ENCODE measurements at regions not wholly inside any gene's neighbourhood (a gene's known extent, or its start where the extent isn't known, plus 50 kb on each side); places are given as distances from the start of the nearest gene placed in this dataset.

DNA sequence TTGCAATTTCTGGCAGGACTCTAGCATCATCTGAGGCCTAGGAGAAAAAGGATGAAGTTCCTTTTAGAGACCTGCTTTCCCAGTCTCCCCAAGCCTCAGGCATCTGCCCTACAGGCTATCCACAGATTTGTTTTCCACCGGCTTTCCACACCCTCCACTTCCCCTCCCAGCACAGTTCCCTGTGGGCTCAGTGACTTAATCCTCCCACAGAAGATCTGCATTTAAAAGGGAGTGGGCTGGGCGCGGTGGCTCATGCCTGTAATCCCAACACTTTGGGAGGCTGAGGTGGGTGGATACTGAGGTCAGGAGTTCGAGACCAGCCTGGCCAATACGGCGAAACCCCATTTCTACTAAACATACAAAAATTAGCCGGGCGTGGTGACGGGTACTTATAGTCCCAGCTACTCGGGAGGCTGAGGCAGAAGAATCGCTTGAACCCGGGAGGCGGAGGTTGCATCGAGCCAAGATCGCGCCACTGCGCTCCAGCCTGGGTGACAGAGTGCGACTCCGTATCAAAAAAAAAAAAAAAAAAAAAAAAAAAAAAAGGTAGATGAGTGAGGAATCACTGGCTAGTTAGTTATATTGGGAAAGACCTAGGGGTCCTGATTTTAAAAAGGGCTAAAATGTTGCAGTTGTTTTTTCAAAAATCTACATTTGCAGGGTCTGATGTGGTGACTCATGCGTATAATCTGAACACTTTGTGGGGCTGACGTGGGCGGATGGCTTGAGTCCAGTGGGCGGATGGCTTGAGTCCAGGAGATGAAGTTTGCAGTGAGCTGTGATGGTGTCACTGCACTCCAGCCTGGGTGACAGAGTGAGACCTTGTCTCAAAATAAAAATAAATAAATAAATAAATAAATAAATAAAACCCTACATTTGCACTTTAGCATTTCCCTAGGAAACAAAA lies 119.5 kb downstream of the BAMBI start:
- no TSS peak for BruUV-seq (replicated peaks)
- H3K27ac ChIP-seq (ENCODE audit: low read depth, low read length): no peak overlapping the region
- H4K20me1 ChIP-seq (ENCODE audit: insufficient read depth): no peaks in the 10 kb centered on the region
- peaks cover 0 to 4% of the 10 kb centered on the region in 2 experiments; a peak in 2 of 4 replicates for H3K4me1 ChIP-seq (ENCODE audit: control insufficient read depth in 1 of 2, insufficient read depth in 2 of 2, low read length in 2 of 2)
- no peaks in the 10 kb centered on the region for H3K9me3 ChIP-seq (ENCODE audit: control insufficient read depth in 1 of 2, insufficient read depth in 1 of 2, low read depth in 1 of 2, low read length in 2 of 2)
- H3K4me3 ChIP-seq (replicated peaks in 1 of 2; ENCODE audit: low read depth in 1 of 2, low read length in 2 of 2): no peak overlapping the region
- no peak overlapping the region for H3K4me2 ChIP-seq (ENCODE audit: low read length)
- H3K79me2 ChIP-seq (ENCODE audit: insufficient read depth, low read length): no peaks in the 10 kb centered on the region
- ChIA-PET RAD21 (ENCODE audit: low non-redundant PET in 1 of 2, low total read pairs in 2 of 2, uncharacterized antibody in 2 of 2, unreplicated experiment in 2 of 2) (interaction anchor here in 1 of 2 experiments (0.7 kb wide), 1 partner anchor 508 kb away, joined by 4 read pairs; no protein-coding TSS in a partner anchor), POLR2A (no interaction called here), CTCF (interaction anchor here (1.5 kb wide), 1 partner anchor 194 kb away, joined by 4 read pairs; no protein-coding TSS in a partner anchor)
- H2AFZ ChIP-seq (ENCODE audit: low read depth, low read length, poor library complexity, severe bottlenecking): no peak overlapping the region
- TF ChIP-seq POLR2A (IDR thresholded peaks at IDR 0.05; ENCODE audit: borderline replicate concordance, extremely low read depth, insufficient read depth, insufficient read length) (no peak), EGR1 (IDR thresholded peaks at IDR 0.05; ENCODE audit: low read depth) (peak; percentile 48; the same call in 1 of the 2 replicates)
- no peak for DNase-seq (ENCODE audit: low read depth, low spot score)
- H3K27me3 ChIP-seq (ENCODE audit: insufficient read depth, low read length): 0 out of 2 replicates have a peak, but pooled peaks cover 4% of the 10 kb centered on the region
- intact Hi-C loops (cut with micrococcal nuclease): no loop called here
- no peak overlapping the region for H3K9ac ChIP-seq (ENCODE audit: low read length)
- H3K36me3 ChIP-seq (ENCODE audit: control insufficient read depth in 1 of 2, insufficient read depth in 2 of 2, low read length in 2 of 2): no peaks in the 10 kb centered on the region
- no peaks in the 10 kb centered on the region for H3K9me2 ChIP-seq (ENCODE audit: insufficient read depth)
- no peak for ATAC-seq

DNA sequence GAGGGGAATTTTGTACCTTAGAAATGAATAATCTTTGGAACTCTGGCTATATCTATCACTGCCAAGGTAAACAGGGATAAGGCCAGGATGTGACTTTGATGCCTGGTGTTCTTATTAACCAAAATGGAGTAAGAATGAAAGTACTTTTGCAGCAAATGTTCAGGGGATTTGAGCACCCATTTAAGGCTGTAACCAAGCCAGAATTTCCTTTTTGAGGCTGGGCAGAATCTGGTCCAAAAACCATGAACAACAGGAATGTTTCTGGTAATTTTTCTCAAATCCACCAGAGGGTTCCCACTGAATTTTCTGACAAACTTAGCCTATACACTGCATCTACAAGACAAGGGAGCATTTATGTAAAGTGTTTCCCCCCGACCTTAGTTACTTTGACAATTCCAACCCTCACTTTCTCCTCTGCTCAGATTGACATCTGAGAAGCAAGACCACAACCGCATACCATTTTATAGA lies 120.6 kb downstream of the BAMBI start:
- ChIA-PET CTCF (interaction anchor here (1.5 kb wide), 1 partner anchor 193 kb away, joined by 4 read pairs; no protein-coding TSS in a partner anchor), POLR2A (no interaction called here), RAD21 (ENCODE audit: low non-redundant PET in 1 of 2, low total read pairs in 2 of 2, uncharacterized antibody in 2 of 2, unreplicated experiment in 2 of 2) (interaction anchor here in 1 of 2 experiments (0.7 kb wide), 1 partner anchor 507 kb away, joined by 4 read pairs; no protein-coding TSS in a partner anchor)
- peaks cover 0 to 4% of the 10 kb centered on the region in 2 experiments; a peak in 2 of 4 replicates for H3K4me1 ChIP-seq (ENCODE audit: control insufficient read depth in 1 of 2, insufficient read depth in 2 of 2, low read length in 2 of 2)
- intact Hi-C loops (cut with micrococcal nuclease): no loop called here
- no peaks in the 10 kb centered on the region for H3K79me2 ChIP-seq (ENCODE audit: insufficient read depth, low read length)
- no peak overlapping the region for H3K27ac ChIP-seq (ENCODE audit: low read depth, low read length)
- ATAC-seq: no peak
- H3K36me3 ChIP-seq (ENCODE audit: control insufficient read depth in 1 of 2, insufficient read depth in 2 of 2, low read length in 2 of 2): no peaks in the 10 kb centered on the region
- TF ChIP-seq RAD21 (IDR thresholded peaks at IDR 0.05; ENCODE audit: low read depth): 0 out of 2 replicates have a peak, but pooled peaks have one; percentile 3
- TF ChIP-seq, protein P1, sequence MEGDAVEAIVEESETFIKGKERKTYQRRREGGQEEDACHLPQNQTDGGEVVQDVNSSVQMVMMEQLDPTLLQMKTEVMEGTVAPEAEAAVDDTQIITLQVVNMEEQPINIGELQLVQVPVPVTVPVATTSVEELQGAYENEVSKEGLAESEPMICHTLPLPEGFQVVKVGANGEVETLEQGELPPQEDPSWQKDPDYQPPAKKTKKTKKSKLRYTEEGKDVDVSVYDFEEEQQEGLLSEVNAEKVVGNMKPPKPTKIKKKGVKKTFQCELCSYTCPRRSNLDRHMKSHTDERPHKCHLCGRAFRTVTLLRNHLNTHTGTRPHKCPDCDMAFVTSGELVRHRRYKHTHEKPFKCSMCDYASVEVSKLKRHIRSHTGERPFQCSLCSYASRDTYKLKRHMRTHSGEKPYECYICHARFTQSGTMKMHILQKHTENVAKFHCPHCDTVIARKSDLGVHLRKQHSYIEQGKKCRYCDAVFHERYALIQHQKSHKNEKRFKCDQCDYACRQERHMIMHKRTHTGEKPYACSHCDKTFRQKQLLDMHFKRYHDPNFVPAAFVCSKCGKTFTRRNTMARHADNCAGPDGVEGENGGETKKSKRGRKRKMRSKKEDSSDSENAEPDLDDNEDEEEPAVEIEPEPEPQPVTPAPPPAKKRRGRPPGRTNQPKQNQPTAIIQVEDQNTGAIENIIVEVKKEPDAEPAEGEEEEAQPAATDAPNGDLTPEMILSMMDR (IDR thresholded peaks at IDR 0.05 in 2 of 3, conservative IDR thresholded peaks at IDR 0.05 in 1 of 3; ENCODE audit: borderline replicate concordance in 1 of 3, insufficient read depth in 1 of 3, low read depth in 2 of 3, low read length in 2 of 3): no peak
- no peaks in the 10 kb centered on the region for H3K9me3 ChIP-seq (ENCODE audit: control insufficient read depth in 1 of 2, insufficient read depth in 1 of 2, low read depth in 1 of 2, low read length in 2 of 2)
- no peak for DNase-seq (ENCODE audit: low read depth, low spot score)
- 0 out of 2 replicates have a peak, but pooled peaks cover 4% of the 10 kb centered on the region for H3K27me3 ChIP-seq (ENCODE audit: insufficient read depth, low read length)
- no peak overlapping the region for H3K9ac ChIP-seq (ENCODE audit: low read length)
- no TSS peak for BruUV-seq (replicated peaks)
- H3K4me3 ChIP-seq (replicated peaks in 1 of 2; ENCODE audit: low read depth in 1 of 2, low read length in 2 of 2): no peak overlapping the region
- H3K9me2 ChIP-seq (ENCODE audit: insufficient read depth): no peaks in the 10 kb centered on the region
- no peaks in the 10 kb centered on the region for H4K20me1 ChIP-seq (ENCODE audit: insufficient read depth)
- H3K4me2 ChIP-seq (ENCODE audit: low read length): no peak overlapping the region
- no peak overlapping the region for H2AFZ ChIP-seq (ENCODE audit: low read depth, low read length, poor library complexity, severe bottlenecking)

Data from HCT116 (cell line).